ENCODE measurements at regions not wholly inside any gene's neighbourhood (a gene's known extent, or its start where the extent isn't known, plus 50 kb on each side); places are given as distances from the start of the nearest gene placed in this dataset.

- H3K9me2 ChIP-seq, result no peaks in the 10 kb centered on the region
Measured at GRCh38 chr9:75540185-75540584, 350.3 kb upstream of the PCSK5 start.

GRCh38 chr9:75541734-75542133 lies 348.7 kb upstream of the PCSK5 start:
- Histone ChIP-seq H3K9me2 (no peaks in the 10 kb centered on the region), H3K9ac (no peak overlapping the region)
- TF ChIP-seq MEF2A (IDR thresholded peaks at IDR 0.05; ENCODE audit: borderline replicate concordance, low read depth), result no peak
- no peak for TF ChIP-seq TCF12 (IDR thresholded peaks at IDR 0.05)
- no peak for TF ChIP-seq REST (IDR thresholded peaks at IDR 0.05; ENCODE audit: low read depth, low read length)
- no peak for TF ChIP-seq YY1 (IDR thresholded peaks at IDR 0.05; ENCODE audit: low read depth)
- no peak for TF ChIP-seq RXRA (IDR thresholded peaks at IDR 0.05; ENCODE audit: borderline replicate concordance, low read depth)
- no peak for TF ChIP-seq FOSL2 (IDR thresholded peaks at IDR 0.05; ENCODE audit: borderline replicate concordance, low read depth)
- TF ChIP-seq RCOR1 (IDR thresholded peaks at IDR 0.05; ENCODE audit: low read length), result no peak
- no peak for TF ChIP-seq RFX5 (IDR thresholded peaks at IDR 0.05; ENCODE audit: low read length)
- TF ChIP-seq TAF1 (IDR thresholded peaks at IDR 0.05; ENCODE audit: borderline replicate concordance, low read depth, low read length), result no peak
- no peak for TF ChIP-seq GATA2 (CRISPR knock-in tag; IDR thresholded peaks at IDR 0.05)
- no peak for TF ChIP-seq ELF1 (IDR thresholded peaks at IDR 0.05)
- no peak for TF ChIP-seq FOXJ3 (CRISPR knock-in tag; IDR thresholded peaks at IDR 0.05)
- TF ChIP-seq POLR2AphosphoS5 (IDR thresholded peaks at IDR 0.05; ENCODE audit: low read depth, low read length), result no peak
- no peak for TF ChIP-seq MXI1 (IDR thresholded peaks at IDR 0.05; ENCODE audit: low read depth, low read length)
- TF ChIP-seq USF1 (IDR thresholded peaks at IDR 0.05; ENCODE audit: borderline replicate concordance, low read depth), result no peak

More at GRCh38 chr9:75540185-75540584, 350.3 kb upstream of the PCSK5 start:
- H3K9ac ChIP-seq, result no peak overlapping the region
- H4K20me1 ChIP-seq (ENCODE audit: insufficient read depth), result no peaks in the 10 kb centered on the region
- TF ChIP-seq MAX (IDR thresholded peaks at IDR 0.05; ENCODE audit: low read depth) (no peak), NRF1 (IDR thresholded peaks at IDR 0.05; ENCODE audit: low read depth, low read length) (no peak), CHD2 (IDR thresholded peaks at IDR 0.05; ENCODE audit: low read length, partially characterized antibody) (no peak), TAF1 (IDR thresholded peaks at IDR 0.05; ENCODE audit: borderline replicate concordance, low read depth, low read length) (no peak), SIN3A (IDR thresholded peaks at IDR 0.05; ENCODE audit: borderline replicate concordance, low read depth, low read length) (no peak), MXI1 (IDR thresholded peaks at IDR 0.05; ENCODE audit: low read depth, low read length) (no peak), FOXJ3 (CRISPR knock-in tag; IDR thresholded peaks at IDR 0.05) (no peak), ELF1 (IDR thresholded peaks at IDR 0.05) (no peak), RCOR1 (IDR thresholded peaks at IDR 0.05; ENCODE audit: low read length) (no peak), EP300 (IDR thresholded peaks at IDR 0.05; ENCODE audit: borderline replicate concordance in 1 of 2, low read depth in 1 of 2, low read length in 1 of 2) (no peak), PBX3 (IDR thresholded peaks at IDR 0.05) (no peak), TEAD4 (IDR thresholded peaks at IDR 0.05; ENCODE audit: borderline replicate concordance, insufficient read depth) (no peak), USF1 (IDR thresholded peaks at IDR 0.05; ENCODE audit: borderline replicate concordance, low read depth) (no peak)
- H3K4me1 ChIP-seq (ENCODE audit: control insufficient read depth in 1 of 2, insufficient read depth in 2 of 2, low read depth in 1 of 2, low read length in 1 of 2), result no peaks in the 10 kb centered on the region
- DNase-seq, result no peak
- no peaks in the 10 kb centered on the region for H3K9me3 ChIP-seq
- no peaks in the 10 kb centered on the region for H3F3A ChIP-seq (replicated peaks; ENCODE audit: insufficient read depth)
- no peaks in the 10 kb centered on the region for H3K79me2 ChIP-seq (ENCODE audit: insufficient read depth)
- ChIA-PET CTCF (no interaction called here), POLR2A (no interaction called here)
- 22% methylated on average over 1 of the region's 1 CpG for WGBS (ENCODE audit: low lambda C conversion rate)
- H2AFZ ChIP-seq (ENCODE audit: low read depth), result no peak overlapping the region
- no peak overlapping the region for H3K4me3 ChIP-seq (ENCODE audit: low read depth in 2 of 2, low read length in 1 of 2)
- H3K4me2 ChIP-seq, result no peak overlapping the region
- H3K36me3 ChIP-seq (replicated peaks in 1 of 2; ENCODE audit: control insufficient read depth in 1 of 2, insufficient read depth in 2 of 2, low read length in 1 of 2), result no peaks in the 10 kb centered on the region
- no peak overlapping the region for H3K27ac ChIP-seq (ENCODE audit: low read depth in 2 of 2, low read length in 1 of 2)
- no peaks in the 10 kb centered on the region for H3K27me3 ChIP-seq (ENCODE audit: insufficient read depth)

More at GRCh38 chr9:75541734-75542133, 348.7 kb upstream of the PCSK5 start:
- H3K27ac ChIP-seq (ENCODE audit: low read depth in 2 of 2, low read length in 1 of 2), result no peak overlapping the region
- H2AFZ ChIP-seq (ENCODE audit: low read depth), result no peak overlapping the region
- DNase-seq, result no peak
- ChIA-PET CTCF (no interaction called here), POLR2A (no interaction called here)
- no peaks in the 10 kb centered on the region for H3K79me2 ChIP-seq (ENCODE audit: insufficient read depth)
- H3F3A ChIP-seq (replicated peaks; ENCODE audit: insufficient read depth), result no peaks in the 10 kb centered on the region
- H3K27me3 ChIP-seq (ENCODE audit: insufficient read depth), result no peaks in the 10 kb centered on the region
- H3K4me3 ChIP-seq (ENCODE audit: low read depth in 2 of 2, low read length in 1 of 2), result no peak overlapping the region
- WGBS (ENCODE audit: low lambda C conversion rate), result 27% methylated on average over 1 of the region's 1 CpG
- no peak overlapping the region for H3K4me2 ChIP-seq
- H3K4me1 ChIP-seq (ENCODE audit: control insufficient read depth in 1 of 2, insufficient read depth in 2 of 2, low read depth in 1 of 2, low read length in 1 of 2), result no peaks in the 10 kb centered on the region
- H4K20me1 ChIP-seq (ENCODE audit: insufficient read depth), result no peaks in the 10 kb centered on the region
- H3K9me3 ChIP-seq, result no peaks in the 10 kb centered on the region
- H3K36me3 ChIP-seq (replicated peaks in 1 of 2; ENCODE audit: control insufficient read depth in 1 of 2, insufficient read depth in 2 of 2, low read length in 1 of 2), result no peaks in the 10 kb centered on the region
